Stomach (tissue), 4 donors: ENCODE measurements at regions not wholly inside any gene's neighbourhood (a gene's known extent, or its start where the extent isn't known, plus 50 kb on each side); places are given as distances from the start of the nearest gene placed in this dataset.

Experiments used
- CTCF ChIP-seq, 7 experiments: fragments of 450-650 bp in 4 of 7; fragments of 200-600 bp in 3 of 7; sonication (generic) in 3 of 7; IDR thresholded peaks; one replicate each; pipeline ENCODE4 v1.5.1; 2016 to 2019; ENCODE audit warnings: antibody characterized with exemption in 7 of 7, control low read depth in 2 of 7, mild to moderate bottlenecking in 1 of 7
- POLR2A ChIP-seq, 4 donors: fragments of 450-650 bp; IDR thresholded peaks; one replicate each; pipeline ENCODE4 v1.6.1; 2016; ENCODE audit warnings: antibody characterized with exemption in 4 of 4, control low read depth in 2 of 4, mild to moderate bottlenecking in 1 of 4, moderate library complexity in 1 of 4
- POLR2AphosphoS5 ChIP-seq, 3 donors: sonication (generic); formaldehyde crosslinking; IDR thresholded peaks; one replicate each; pipeline ENCODE4 v1.6.1; 2016; ENCODE audit warnings: antibody characterized with exemption in 3 of 3

GRCh38 chr3:139265131-139266016 is 78.4 kb upstream of the MRPS22 start:
- TF ChIP-seq POLR2A (IDR thresholded peaks at IDR 0.05) (no peak), CTCF (IDR thresholded peaks at IDR 0.05) (no peak), POLR2AphosphoS5 (IDR thresholded peaks at IDR 0.05) (no peak)
